HG02885 (cell line): ENCODE measurements at regions not wholly inside any gene's neighbourhood (a gene's known extent, or its start where the extent isn't known, plus 50 kb on each side); places are given as distances from the start of the nearest gene placed in this dataset.
A peak's percentile ranks its signal among the peaks of the same experiment; 100 is the strongest.

Experiments
- ATAC-seq: cut with Tn5 transposase; IDR thresholded peaks from one replicate; pipeline ENCODE4 v1.9.1; 2021; ENCODE audit warnings: mild to moderate bottlenecking; ENCODE audit not compliant: unreplicated experiment, poor library complexity

- no peak for ATAC-seq
These were observed 259.7 kb upstream of the DCN start for GRCh38 chr12:91441993-91442952.

GRCh38 chr12:91441246-91441645 lies 258.6 kb upstream of the DCN start:
- ATAC-seq = no peak

- ATAC-seq = no peak
These were observed 251.5 kb upstream of the DCN start for GRCh38 chr12:91434081-91434480.

GRCh38 chr12:91432755-91433154 lies 250.1 kb upstream of the DCN start:
- no peak for ATAC-seq

- no peak for ATAC-seq
These were observed 249.5 kb upstream of the DCN start for GRCh38 chr12:91432089-91432488.

- no peak for ATAC-seq
These were observed 241.9 kb upstream of the DCN start for GRCh38 chr12:91424506-91424905.

GRCh38 chr12:91423693-91424050 lies 241.1 kb upstream of the DCN start:
- ATAC-seq = no peak

GRCh38 chr12:91422811-91423692 lies 240.4 kb upstream of the DCN start:
- ATAC-seq = no peak

- no peak for ATAC-seq
These were observed 239.5 kb upstream of the DCN start for GRCh38 chr12:91422127-91422526.

GRCh38 chr12:91419809-91420208 lies 237.2 kb upstream of the DCN start:
- ATAC-seq = no peak

GRCh38 chr12:91418221-91419090 lies 235.8 kb upstream of the DCN start:
- ATAC-seq = no peak

GRCh38 chr12:91417650-91418049 lies 235.0 kb upstream of the DCN start:
- ATAC-seq = no peak

- no peak for ATAC-seq
These were observed 232.0 kb upstream of the DCN start for GRCh38 chr12:91414636-91415035.

- ATAC-seq = no peak
These were observed 231.2 kb upstream of the DCN start for GRCh38 chr12:91413581-91414546.

GRCh38 chr12:91406920-91407341 lies 224.3 kb upstream of the DCN start:
- peak; percentile 57 for ATAC-seq

GRCh38 chr12:91404441-91404840 lies 221.8 kb upstream of the DCN start:
- no peak for ATAC-seq

- ATAC-seq = no peak
These were observed 218.6 kb upstream of the DCN start for GRCh38 chr12:91401190-91401589.

- ATAC-seq = no peak
These were observed 217.7 kb upstream of the DCN start for GRCh38 chr12:91400271-91400670.

- no peak for ATAC-seq
These were observed 215.4 kb upstream of the DCN start for GRCh38 chr12:91397866-91398532.
